ENCODE measurements at regions not wholly inside any gene's neighbourhood (a gene's known extent, or its start where the extent isn't known, plus 50 kb on each side); places are given as distances from the start of the nearest gene placed in this dataset.

DNA sequence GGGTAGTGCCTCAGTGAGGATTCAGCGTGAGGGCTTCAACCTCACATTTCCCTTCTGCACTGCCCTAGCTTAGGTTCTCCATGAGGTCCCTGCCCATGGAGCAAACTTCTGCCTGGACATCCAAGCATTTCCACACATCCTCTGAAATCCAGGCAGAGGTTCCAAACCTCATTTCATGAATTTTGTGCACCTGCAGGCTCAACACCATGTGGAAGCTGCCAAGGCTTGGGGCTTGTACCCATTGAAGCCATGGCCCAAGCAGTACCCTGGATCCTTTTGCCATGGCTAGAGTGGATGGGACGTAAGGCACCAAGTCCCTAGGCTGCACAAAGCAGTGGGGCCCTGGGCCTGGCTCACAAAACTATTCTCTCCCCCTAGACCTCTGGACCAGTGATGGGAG lies 877.1 kb upstream of the KLHL1 start:
- TF ChIP-seq, protein P1, sequence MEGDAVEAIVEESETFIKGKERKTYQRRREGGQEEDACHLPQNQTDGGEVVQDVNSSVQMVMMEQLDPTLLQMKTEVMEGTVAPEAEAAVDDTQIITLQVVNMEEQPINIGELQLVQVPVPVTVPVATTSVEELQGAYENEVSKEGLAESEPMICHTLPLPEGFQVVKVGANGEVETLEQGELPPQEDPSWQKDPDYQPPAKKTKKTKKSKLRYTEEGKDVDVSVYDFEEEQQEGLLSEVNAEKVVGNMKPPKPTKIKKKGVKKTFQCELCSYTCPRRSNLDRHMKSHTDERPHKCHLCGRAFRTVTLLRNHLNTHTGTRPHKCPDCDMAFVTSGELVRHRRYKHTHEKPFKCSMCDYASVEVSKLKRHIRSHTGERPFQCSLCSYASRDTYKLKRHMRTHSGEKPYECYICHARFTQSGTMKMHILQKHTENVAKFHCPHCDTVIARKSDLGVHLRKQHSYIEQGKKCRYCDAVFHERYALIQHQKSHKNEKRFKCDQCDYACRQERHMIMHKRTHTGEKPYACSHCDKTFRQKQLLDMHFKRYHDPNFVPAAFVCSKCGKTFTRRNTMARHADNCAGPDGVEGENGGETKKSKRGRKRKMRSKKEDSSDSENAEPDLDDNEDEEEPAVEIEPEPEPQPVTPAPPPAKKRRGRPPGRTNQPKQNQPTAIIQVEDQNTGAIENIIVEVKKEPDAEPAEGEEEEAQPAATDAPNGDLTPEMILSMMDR (IDR thresholded peaks at IDR 0.05): no peak
- TF ChIP-seq ZFX (IDR thresholded peaks at IDR 0.05; ENCODE audit: borderline replicate concordance): no peak
